Neural cell (in vitro differentiated cells): ENCODE measurements at regions not wholly inside any gene's neighbourhood (a gene's known extent, or its start where the extent isn't known, plus 50 kb on each side); places are given as distances from the start of the nearest gene placed in this dataset.

Source experiments
- EZH2 ChIP-seq: fragments of 200-600, 300-800 bp; shearing (Covaris generic), sonication (generic); IDR thresholded peaks from 2 replicates; pipeline ENCODE4 v1.6.1; 2014; ENCODE audit warnings: antibody characterized with exemption, low read length, borderline replicate concordance, mild to moderate bottlenecking; ENCODE audit not compliant: insufficient read depth, poor library complexity, severe bottlenecking
- MXI1 ChIP-seq: fragments of 450-650 bp; conservative IDR thresholded peaks from 2 replicates; pipeline ENCODE4 v1.6.1; 2014; ENCODE audit warnings: antibody characterized with exemption, mild to moderate bottlenecking; ENCODE audit not compliant: poor library complexity, severe bottlenecking
- SMC3 ChIP-seq: fragments of 450-650 bp; conservative IDR thresholded peaks from 2 replicates; pipeline ENCODE4 v1.6.1; 2014; ENCODE audit warnings: antibody characterized with exemption, mild to moderate bottlenecking, moderate library complexity; ENCODE audit not compliant: poor library complexity
- TF ChIP-seq, protein P1 (sequence below): fragments of 450-650 bp; IDR thresholded peaks from 2 replicates; pipeline ENCODE4 v1.5.1; 2014; ENCODE audit warnings: antibody characterized with exemption, mild to moderate bottlenecking, moderate library complexity; ENCODE audit not compliant: poor library complexity, severe bottlenecking
- TF ChIP-seq, protein P2 (sequence below): IDR thresholded peaks from 2 replicates; pipeline ENCODE4 v1.6.1; 2012; ENCODE audit warnings: borderline replicate concordance

DNA sequence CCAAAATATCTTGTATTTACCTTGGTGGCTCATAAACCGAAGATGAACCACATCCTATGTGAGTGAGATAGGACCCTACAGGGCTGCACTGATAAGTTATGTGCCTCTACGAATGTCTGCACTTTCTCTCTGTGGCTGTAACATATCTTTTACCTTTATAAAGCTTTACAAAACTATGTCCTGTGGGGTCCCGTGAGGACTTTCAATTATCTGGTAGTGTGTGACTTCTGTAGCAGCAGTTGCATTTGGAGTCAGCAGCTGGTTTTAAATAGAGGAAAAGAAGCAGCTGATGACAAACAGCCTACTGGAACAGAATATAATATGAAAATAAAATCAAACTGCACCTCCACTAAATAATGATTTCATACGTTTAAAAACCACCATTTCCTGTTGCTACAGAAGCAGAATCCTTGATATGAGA is 222.4 kb upstream of the GNAI1 start:
- no peak for TF ChIP-seq EZH2
- TF ChIP-seq, protein P1, sequence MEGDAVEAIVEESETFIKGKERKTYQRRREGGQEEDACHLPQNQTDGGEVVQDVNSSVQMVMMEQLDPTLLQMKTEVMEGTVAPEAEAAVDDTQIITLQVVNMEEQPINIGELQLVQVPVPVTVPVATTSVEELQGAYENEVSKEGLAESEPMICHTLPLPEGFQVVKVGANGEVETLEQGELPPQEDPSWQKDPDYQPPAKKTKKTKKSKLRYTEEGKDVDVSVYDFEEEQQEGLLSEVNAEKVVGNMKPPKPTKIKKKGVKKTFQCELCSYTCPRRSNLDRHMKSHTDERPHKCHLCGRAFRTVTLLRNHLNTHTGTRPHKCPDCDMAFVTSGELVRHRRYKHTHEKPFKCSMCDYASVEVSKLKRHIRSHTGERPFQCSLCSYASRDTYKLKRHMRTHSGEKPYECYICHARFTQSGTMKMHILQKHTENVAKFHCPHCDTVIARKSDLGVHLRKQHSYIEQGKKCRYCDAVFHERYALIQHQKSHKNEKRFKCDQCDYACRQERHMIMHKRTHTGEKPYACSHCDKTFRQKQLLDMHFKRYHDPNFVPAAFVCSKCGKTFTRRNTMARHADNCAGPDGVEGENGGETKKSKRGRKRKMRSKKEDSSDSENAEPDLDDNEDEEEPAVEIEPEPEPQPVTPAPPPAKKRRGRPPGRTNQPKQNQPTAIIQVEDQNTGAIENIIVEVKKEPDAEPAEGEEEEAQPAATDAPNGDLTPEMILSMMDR = no peak
- TF ChIP-seq, protein P2, sequence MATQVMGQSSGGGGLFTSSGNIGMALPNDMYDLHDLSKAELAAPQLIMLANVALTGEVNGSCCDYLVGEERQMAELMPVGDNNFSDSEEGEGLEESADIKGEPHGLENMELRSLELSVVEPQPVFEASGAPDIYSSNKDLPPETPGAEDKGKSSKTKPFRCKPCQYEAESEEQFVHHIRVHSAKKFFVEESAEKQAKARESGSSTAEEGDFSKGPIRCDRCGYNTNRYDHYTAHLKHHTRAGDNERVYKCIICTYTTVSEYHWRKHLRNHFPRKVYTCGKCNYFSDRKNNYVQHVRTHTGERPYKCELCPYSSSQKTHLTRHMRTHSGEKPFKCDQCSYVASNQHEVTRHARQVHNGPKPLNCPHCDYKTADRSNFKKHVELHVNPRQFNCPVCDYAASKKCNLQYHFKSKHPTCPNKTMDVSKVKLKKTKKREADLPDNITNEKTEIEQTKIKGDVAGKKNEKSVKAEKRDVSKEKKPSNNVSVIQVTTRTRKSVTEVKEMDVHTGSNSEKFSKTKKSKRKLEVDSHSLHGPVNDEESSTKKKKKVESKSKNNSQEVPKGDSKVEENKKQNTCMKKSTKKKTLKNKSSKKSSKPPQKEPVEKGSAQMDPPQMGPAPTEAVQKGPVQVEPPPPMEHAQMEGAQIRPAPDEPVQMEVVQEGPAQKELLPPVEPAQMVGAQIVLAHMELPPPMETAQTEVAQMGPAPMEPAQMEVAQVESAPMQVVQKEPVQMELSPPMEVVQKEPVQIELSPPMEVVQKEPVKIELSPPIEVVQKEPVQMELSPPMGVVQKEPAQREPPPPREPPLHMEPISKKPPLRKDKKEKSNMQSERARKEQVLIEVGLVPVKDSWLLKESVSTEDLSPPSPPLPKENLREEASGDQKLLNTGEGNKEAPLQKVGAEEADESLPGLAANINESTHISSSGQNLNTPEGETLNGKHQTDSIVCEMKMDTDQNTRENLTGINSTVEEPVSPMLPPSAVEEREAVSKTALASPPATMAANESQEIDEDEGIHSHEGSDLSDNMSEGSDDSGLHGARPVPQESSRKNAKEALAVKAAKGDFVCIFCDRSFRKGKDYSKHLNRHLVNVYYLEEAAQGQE = no peak
- no peak for TF ChIP-seq SMC3
- TF ChIP-seq MXI1 = no peak
